K562 (cell line): ENCODE measurements at regions not wholly inside any gene's neighbourhood (a gene's known extent, or its start where the extent isn't known, plus 50 kb on each side); places are given as distances from the start of the nearest gene placed in this dataset.

Experiments
- CBFA2T3 ChIP-seq: fragments of 450-650 bp; IDR thresholded peaks from 2 replicates; pipeline ENCODE4 v1.6.1; 2017
- DNMT1 ChIP-seq: fragments of 450-650 bp; IDR thresholded peaks from 2 replicates; pipeline ENCODE4 v1.6.1; 2016; ENCODE audit warnings: antibody characterized with exemption, mild to moderate bottlenecking
- ESRRB ChIP-seq: fragments of 250-450 bp; sonication (Bioruptor Pico); IDR thresholded peaks from 2 replicates; pipeline ENCODE4 v1.5.0; 2020; ENCODE audit warnings: mild to moderate bottlenecking, moderate library complexity, borderline replicate concordance
- GTF2A2 ChIP-seq: IDR thresholded peaks from 2 replicates; pipeline ENCODE4 v1.6.1; 2016; ENCODE audit warnings: mild to moderate bottlenecking, missing genetic modification characterization, missing compliant biosample characterization
- MBD2 ChIP-seq: sonication (generic); IDR thresholded peaks from 2 replicates; pipeline ENCODE4 v1.6.1; 2016; ENCODE audit warnings: low read depth, borderline replicate concordance
- MLLT1 ChIP-seq, 2 experiments: fragments of 450-650 bp; IDR thresholded peaks; 2 replicates each; pipeline ENCODE4 v1.6.1; 2016
- MYC ChIP-seq, 2 experiments: fragments of 250-450 bp in 1 of 2; sonication (Bioruptor Pico) in 1 of 2; IDR thresholded peaks; 2 replicates each; pipeline versions ENCODE4 v1.5.1 to v1.6.1; 2012 to 2021; ENCODE audit warnings: low read depth in 2 of 2, borderline replicate concordance in 1 of 2, improper control_type of control experiment in 1 of 2, low read length in 1 of 2, mild to moderate bottlenecking in 1 of 2, moderate library complexity in 1 of 2
- RBM17 ChIP-seq: fragments of 200-400 bp; formaldehyde crosslinking; IDR thresholded peaks from 2 replicates; pipeline ENCODE4 v1.6.1; 2017; ENCODE audit warnings: low read depth, mild to moderate bottlenecking, low read length, borderline replicate concordance
- RBM39 ChIP-seq: fragments of 200-400 bp; formaldehyde crosslinking; optimal IDR thresholded peaks from 2 replicates; pipeline ENCODE3; 2018; ENCODE audit warnings: low read depth, low read length
- TARDBP ChIP-seq: fragments of 450-650 bp; IDR thresholded peaks from 2 replicates; pipeline ENCODE4 v1.6.1; 2016
- TBP ChIP-seq: optimal IDR thresholded peaks from 2 replicates; pipeline ENCODE3; 2011; ENCODE audit warnings: low read depth, low read length, improper control_type of control experiment
- ZBTB11 ChIP-seq, 3 experiments: fragments of 200-800 bp in 1 of 3; fragments of 250-450 bp in 1 of 3; fragments of 450-650 bp in 1 of 3; sonication (Bioruptor Pico) in 1 of 3; sonication (Bioruptor generic) in 1 of 3; formaldehyde crosslinking in 1 of 3; IDR thresholded peaks; 2 replicates each; pipeline versions ENCODE4 v1.6.1 to v1.8.0; 2016 to 2022; ENCODE audit warnings: mild to moderate bottlenecking in 2 of 3, missing genetic modification characterization in 2 of 3, missing compliant biosample characterization in 1 of 3, moderate library complexity in 1 of 3
- ZFP30 ChIP-seq: fragments of 250-450 bp; sonication (Bioruptor Pico); IDR thresholded peaks from 2 replicates; pipeline ENCODE4 v1.8.0; 2022; ENCODE audit warnings: moderate library complexity, mild to moderate bottlenecking, inconsistent platforms, borderline replicate concordance
- ZFX ChIP-seq: sonication (generic); formaldehyde crosslinking; IDR thresholded peaks from 2 replicates; pipeline ENCODE4 v1.8.0; 2022; ENCODE audit warnings: mild to moderate bottlenecking, missing genetic modification reagents, moderate library complexity
- TF ChIP-seq, protein P1 (sequence below): sonication (generic); formaldehyde crosslinking; IDR thresholded peaks from 2 replicates; pipeline ENCODE4 v1.8.0; 2023; ENCODE audit warnings: mild to moderate bottlenecking, missing genetic modification reagents
- TF ChIP-seq, protein P2 (sequence below): fragments of 250-450 bp; sonication (Bioruptor Pico); IDR thresholded peaks from 2 replicates; pipeline ENCODE4 v1.5.0; 2020; ENCODE audit warnings: mild to moderate bottlenecking

- 0 out of 6 replicates have a peak, but pooled peaks of 1 of the 3 experiments have one; percentile 32 for TF ChIP-seq ZBTB11 (CRISPR knock-in tag; IDR thresholded peaks at IDR 0.05)
- TF ChIP-seq MYC (IDR thresholded peaks at IDR 0.05; ENCODE audit: low read depth, low read length): peak; percentile 37
- TF ChIP-seq MYC (CRISPR knock-in tag; IDR thresholded peaks at IDR 0.05; ENCODE audit: borderline replicate concordance, low read depth): no peak
- TF ChIP-seq, protein P1, sequence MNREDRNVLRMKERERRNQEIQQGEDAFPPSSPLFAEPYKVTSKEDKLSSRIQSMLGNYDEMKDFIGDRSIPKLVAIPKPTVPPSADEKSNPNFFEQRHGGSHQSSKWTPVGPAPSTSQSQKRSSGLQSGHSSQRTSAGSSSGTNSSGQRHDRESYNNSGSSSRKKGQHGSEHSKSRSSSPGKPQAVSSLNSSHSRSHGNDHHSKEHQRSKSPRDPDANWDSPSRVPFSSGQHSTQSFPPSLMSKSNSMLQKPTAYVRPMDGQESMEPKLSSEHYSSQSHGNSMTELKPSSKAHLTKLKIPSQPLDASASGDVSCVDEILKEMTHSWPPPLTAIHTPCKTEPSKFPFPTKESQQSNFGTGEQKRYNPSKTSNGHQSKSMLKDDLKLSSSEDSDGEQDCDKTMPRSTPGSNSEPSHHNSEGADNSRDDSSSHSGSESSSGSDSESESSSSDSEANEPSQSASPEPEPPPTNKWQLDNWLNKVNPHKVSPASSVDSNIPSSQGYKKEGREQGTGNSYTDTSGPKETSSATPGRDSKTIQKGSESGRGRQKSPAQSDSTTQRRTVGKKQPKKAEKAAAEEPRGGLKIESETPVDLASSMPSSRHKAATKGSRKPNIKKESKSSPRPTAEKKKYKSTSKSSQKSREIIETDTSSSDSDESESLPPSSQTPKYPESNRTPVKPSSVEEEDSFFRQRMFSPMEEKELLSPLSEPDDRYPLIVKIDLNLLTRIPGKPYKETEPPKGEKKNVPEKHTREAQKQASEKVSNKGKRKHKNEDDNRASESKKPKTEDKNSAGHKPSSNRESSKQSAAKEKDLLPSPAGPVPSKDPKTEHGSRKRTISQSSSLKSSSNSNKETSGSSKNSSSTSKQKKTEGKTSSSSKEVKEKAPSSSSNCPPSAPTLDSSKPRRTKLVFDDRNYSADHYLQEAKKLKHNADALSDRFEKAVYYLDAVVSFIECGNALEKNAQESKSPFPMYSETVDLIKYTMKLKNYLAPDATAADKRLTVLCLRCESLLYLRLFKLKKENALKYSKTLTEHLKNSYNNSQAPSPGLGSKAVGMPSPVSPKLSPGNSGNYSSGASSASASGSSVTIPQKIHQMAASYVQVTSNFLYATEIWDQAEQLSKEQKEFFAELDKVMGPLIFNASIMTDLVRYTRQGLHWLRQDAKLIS (CRISPR knock-in tag): peak; percentile 98
- peak; percentile 94 to 96 for TF ChIP-seq MLLT1 (IDR thresholded peaks at IDR 0.05)
- 0 out of 2 replicates have a peak, but pooled peaks have one; percentile 22 for TF ChIP-seq DNMT1
- TF ChIP-seq, protein P2, sequence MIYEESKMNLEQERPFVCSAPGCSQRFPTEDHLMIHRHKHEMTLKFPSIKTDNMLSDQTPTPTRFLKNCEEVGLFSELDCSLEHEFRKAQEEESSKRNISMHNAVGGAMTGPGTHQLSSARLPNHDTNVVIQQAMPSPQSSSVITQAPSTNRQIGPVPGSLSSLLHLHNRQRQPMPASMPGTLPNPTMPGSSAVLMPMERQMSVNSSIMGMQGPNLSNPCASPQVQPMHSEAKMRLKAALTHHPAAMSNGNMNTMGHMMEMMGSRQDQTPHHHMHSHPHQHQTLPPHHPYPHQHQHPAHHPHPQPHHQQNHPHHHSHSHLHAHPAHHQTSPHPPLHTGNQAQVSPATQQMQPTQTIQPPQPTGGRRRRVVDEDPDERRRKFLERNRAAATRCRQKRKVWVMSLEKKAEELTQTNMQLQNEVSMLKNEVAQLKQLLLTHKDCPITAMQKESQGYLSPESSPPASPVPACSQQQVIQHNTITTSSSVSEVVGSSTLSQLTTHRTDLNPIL (CRISPR knock-in tag): no peak
- no peak; the same call in 1 of the 2 replicates for TF ChIP-seq CBFA2T3
- TF ChIP-seq RBM39: peak; percentile 53
- TF ChIP-seq MBD2: peak; percentile 84
- no peak for TF ChIP-seq RBM17
- no peak for TF ChIP-seq ESRRB (CRISPR knock-in tag)
- peak; percentile 57; the same call in 1 of the 2 replicates for TF ChIP-seq ZFX (CRISPR knock-in tag)
- TF ChIP-seq GTF2A2 (tag): peak; percentile 69
- TF ChIP-seq TARDBP: peak; percentile 70; the same call in 1 of the 2 replicates
- TF ChIP-seq ZFP30 (CRISPR knock-in tag): no peak
- TF ChIP-seq TBP: peak; percentile 98
These were observed 130.3 kb upstream of the BTN3A2 start (continued) for GRCh38 chr6:26234421-26235301.
